WTC11 (cell line): ENCODE measurements at regions not wholly inside any gene's neighbourhood (a gene's known extent, or its start where the extent isn't known, plus 50 kb on each side); places are given as distances from the start of the nearest gene placed in this dataset.

Experiments
- TF ChIP-seq, protein P1 (sequence below): sonication (generic); formaldehyde crosslinking; IDR thresholded peaks from 2 replicates; pipeline ENCODE4 v1.8.0; 2022; ENCODE audit warnings: mild to moderate bottlenecking, missing genetic modification reagents
- TF ChIP-seq, protein P2 (sequence below): fragments of 200-600 bp; IDR thresholded peaks from 2 replicates; pipeline ENCODE4 v1.8.0; 2022; ENCODE audit warnings: antibody characterized with exemption

DNA sequence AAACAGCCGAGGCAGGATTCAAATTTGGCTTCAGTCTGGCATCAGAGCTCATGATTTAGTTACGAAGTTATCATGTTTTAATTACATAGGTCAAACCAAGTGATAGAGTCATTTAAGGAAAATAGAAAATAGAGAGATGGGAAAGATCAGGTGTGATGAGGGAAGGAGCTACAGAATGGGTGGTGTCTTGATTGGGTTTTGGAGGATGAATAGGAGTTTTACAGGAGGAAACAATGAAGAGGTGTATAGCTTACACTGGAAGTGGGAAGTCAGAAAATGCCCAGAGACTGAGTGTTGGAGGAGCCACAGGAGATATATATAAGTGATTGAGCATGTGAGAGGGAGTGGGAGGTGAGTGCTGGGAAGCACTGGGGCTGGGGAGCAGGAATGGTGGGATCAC lies 264.2 kb upstream of the TNP1 start:
- TF ChIP-seq, protein P1, sequence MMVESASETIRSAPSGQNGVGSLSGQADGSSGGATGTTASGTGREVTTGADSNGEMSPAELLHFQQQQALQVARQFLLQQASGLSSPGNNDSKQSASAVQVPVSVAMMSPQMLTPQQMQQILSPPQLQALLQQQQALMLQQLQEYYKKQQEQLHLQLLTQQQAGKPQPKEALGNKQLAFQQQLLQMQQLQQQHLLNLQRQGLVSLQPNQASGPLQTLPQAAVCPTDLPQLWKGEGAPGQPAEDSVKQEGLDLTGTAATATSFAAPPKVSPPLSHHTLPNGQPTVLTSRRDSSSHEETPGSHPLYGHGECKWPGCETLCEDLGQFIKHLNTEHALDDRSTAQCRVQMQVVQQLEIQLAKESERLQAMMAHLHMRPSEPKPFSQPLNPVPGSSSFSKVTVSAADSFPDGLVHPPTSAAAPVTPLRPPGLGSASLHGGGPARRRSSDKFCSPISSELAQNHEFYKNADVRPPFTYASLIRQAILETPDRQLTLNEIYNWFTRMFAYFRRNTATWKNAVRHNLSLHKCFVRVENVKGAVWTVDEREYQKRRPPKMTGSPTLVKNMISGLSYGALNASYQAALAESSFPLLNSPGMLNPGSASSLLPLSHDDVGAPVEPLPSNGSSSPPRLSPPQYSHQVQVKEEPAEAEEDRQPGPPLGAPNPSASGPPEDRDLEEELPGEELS (CRISPR knock-in tag), result no peak
- TF ChIP-seq, protein P2, sequence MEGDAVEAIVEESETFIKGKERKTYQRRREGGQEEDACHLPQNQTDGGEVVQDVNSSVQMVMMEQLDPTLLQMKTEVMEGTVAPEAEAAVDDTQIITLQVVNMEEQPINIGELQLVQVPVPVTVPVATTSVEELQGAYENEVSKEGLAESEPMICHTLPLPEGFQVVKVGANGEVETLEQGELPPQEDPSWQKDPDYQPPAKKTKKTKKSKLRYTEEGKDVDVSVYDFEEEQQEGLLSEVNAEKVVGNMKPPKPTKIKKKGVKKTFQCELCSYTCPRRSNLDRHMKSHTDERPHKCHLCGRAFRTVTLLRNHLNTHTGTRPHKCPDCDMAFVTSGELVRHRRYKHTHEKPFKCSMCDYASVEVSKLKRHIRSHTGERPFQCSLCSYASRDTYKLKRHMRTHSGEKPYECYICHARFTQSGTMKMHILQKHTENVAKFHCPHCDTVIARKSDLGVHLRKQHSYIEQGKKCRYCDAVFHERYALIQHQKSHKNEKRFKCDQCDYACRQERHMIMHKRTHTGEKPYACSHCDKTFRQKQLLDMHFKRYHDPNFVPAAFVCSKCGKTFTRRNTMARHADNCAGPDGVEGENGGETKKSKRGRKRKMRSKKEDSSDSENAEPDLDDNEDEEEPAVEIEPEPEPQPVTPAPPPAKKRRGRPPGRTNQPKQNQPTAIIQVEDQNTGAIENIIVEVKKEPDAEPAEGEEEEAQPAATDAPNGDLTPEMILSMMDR, result no peak
